ENCODE measurements at regions not wholly inside any gene's neighbourhood (a gene's known extent, or its start where the extent isn't known, plus 50 kb on each side); places are given as distances from the start of the nearest gene placed in this dataset.

DNA sequence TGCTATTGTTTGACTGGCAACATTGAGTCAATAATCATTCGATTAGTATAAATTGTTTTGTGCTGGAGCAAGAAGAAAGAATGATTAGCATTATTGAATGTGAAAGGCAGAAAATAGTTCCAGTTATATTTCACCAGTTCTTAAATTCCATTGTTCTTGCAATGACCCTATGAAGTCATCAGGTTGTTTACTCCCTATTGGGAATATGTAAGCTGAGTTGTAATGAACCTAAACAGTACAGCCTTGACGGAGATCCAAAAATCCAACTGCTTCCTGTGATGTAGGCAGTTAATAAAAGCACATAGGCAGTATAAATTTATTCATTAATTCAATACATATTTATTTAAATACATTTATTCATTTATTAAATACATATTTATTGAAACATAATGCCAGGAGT, 947.5 kb downstream of the PCDH7 start:
- H3K9me3 ChIP-seq: no peaks in the 10 kb centered on the region
- no peaks in the 10 kb centered on the region for H3K36me3 ChIP-seq
- 33% methylated on average over 2 of the region's 2 CpGs for WGBS (ENCODE audit: insufficient coverage, low coverage, low lambda C conversion rate, missing lambda C conversion rate)
- H3K4me1 ChIP-seq: no peaks in the 10 kb centered on the region
- DNase-seq (no peak), ATAC-seq (no peak)
- no peak overlapping the region for H3K27ac ChIP-seq
- no peak overlapping the region for H3K4me3 ChIP-seq
- intact Hi-C loops (cut with DNase I): no loop called here
- TF ChIP-seq POLR2A (IDR thresholded peaks at IDR 0.05): no peak
- no peak for TF ChIP-seq CTCF (IDR thresholded peaks at IDR 0.05)
- no peaks in the 10 kb centered on the region for H3K27me3 ChIP-seq

DNA sequence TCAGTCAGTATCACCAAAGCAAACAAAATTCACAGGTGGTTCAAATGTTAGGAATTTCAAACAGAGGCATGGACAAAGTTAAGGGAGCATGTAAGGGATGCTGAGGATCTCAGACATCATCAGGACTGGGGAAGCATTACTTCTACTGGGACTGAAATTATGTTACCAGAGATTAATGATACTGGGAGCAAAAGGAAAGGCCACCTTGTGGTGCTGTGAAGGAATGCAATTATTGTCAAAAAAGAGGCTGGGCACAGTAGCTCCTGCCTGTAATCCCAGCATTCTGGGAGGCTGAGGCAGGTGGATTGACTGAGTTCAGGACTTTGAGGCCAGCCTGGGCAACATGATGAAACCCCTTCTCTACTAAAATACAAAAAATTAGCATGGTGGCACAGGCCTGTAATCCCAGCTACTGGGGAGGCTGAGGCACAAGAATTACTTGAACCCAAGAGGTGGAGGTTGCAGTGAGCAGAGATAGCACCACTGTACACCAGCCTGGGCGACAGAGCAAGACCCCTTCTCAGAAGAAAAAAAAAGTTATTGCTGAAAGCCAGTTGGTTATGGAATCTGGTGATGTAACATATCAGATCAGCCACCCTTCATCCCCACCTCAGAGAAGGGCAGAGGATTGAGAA, 954.3 kb downstream of the PCDH7 start:
- Histone ChIP-seq H3K4me3 (no peak overlapping the region), H3K27ac (no peak overlapping the region), H3K27me3 (no peaks in the 10 kb centered on the region), H3K36me3 (no peaks in the 10 kb centered on the region), H3K9me3 (no peaks in the 10 kb centered on the region), H3K4me1 (no peaks in the 10 kb centered on the region)
- no peak for DNase-seq
- peak; percentile 29 to 52 (median 36) for ATAC-seq
- TF ChIP-seq CTCF (IDR thresholded peaks at IDR 0.05): peak; percentile 12 to 37 (median 32)
- TF ChIP-seq POLR2A (IDR thresholded peaks at IDR 0.05): no peak
- intact Hi-C loops (cut with DNase I): no loop called here
- 14% methylated on average over 1 of the region's 1 CpG for WGBS (ENCODE audit: insufficient coverage, low coverage, low lambda C conversion rate, missing lambda C conversion rate)

- intact Hi-C loops (cut with DNase I): no loop called here
- Histone ChIP-seq H3K27ac (no peak overlapping the region), H3K4me3 (no peak overlapping the region), H3K36me3 (no peaks in the 10 kb centered on the region), H3K4me1 (no peaks in the 10 kb centered on the region), H3K27me3 (no peaks in the 10 kb centered on the region), H3K9me3 (no peaks in the 10 kb centered on the region)
- 5% methylated on average over 1 of the region's 1 CpG for whole genome bisulfite sequencing (ENCODE audit: insufficient coverage, low coverage, low lambda C conversion rate, missing lambda C conversion rate)
- TF ChIP-seq CTCF (IDR thresholded peaks at IDR 0.05): no peak
- no peak for TF ChIP-seq POLR2A (IDR thresholded peaks at IDR 0.05)
- ATAC-seq (no peak), DNase-seq (no peak)
Observed at GRCh38 chr4:31678356-31678755, 958.2 kb downstream of the PCDH7 start.

DNA sequence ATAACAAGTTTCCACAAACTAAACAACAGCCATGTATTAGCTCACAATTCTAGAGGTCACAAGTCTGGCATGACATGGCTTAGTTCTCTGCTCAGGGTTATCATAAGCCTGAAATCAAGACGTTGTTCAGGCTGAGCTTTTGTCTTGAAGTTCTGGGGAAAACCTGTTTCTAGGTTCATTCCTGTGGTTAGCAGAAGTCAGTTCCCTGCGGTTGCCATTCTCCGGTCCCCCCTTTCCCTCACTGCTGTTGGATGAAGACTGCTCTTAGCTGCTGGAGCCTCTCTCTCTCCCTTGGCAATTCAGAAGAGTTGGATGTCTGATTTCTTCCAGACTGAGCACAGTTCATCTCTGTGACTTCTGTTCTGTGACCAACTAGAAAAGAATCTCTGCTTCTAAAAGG, 962.6 kb downstream of the PCDH7 start:
- Histone ChIP-seq H3K27me3 (no peaks in the 10 kb centered on the region), H3K4me3 (no peak overlapping the region), H3K27ac (no peak overlapping the region), H3K36me3 (no peaks in the 10 kb centered on the region), H3K4me1 (no peaks in the 10 kb centered on the region), H3K9me3 (no peaks in the 10 kb centered on the region)
- ATAC-seq: no peak
- 46% methylated on average over 3 of the region's 3 CpGs for WGBS (ENCODE audit: insufficient coverage, low coverage, low lambda C conversion rate, missing lambda C conversion rate)
- intact Hi-C loops (cut with DNase I): no loop called here
- TF ChIP-seq POLR2A (IDR thresholded peaks at IDR 0.05) (no peak), CTCF (IDR thresholded peaks at IDR 0.05) (no peak)
- no peak for DNase-seq

Measured in right lobe of liver (tissue), 6 donors.